ENCODE measurements at regions not wholly inside any gene's neighbourhood (a gene's known extent, or its start where the extent isn't known, plus 50 kb on each side); places are given as distances from the start of the nearest gene placed in this dataset.
A peak's percentile ranks its signal among the peaks of the same experiment; 100 is the strongest.

DNA sequence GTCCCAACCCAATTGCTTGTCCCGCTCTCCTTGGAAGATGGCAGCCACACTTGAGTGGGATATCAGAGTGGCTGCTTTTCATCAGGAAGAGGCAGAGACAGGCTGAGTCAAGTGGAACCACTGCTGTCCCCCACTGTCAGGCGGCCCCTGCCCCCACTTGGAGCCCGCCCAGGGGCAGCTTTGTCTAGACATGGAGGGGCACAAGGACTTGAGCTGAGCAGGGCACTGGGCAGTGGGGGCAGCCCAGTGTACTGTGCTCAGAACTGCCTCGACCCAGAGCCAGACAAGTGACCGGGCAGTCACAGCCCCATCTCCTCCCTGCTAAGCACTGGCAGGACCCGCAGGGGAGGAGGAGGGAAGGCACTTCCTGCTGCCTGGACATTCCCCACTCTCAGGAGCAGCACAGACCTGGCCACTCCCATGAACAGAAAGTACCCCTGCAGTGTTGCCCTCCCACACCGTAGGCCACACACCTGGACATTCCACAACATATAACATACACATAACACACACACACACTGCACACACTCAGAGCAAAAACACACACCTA lies 91.0 kb downstream of the MRPL36 start:
- H3K27ac ChIP-seq (ENCODE audit: low read depth, low read length): no peak overlapping the region
- H3K27me3 ChIP-seq (ENCODE audit: control insufficient read depth, insufficient read depth, low read length): peaks cover 7% of the 10 kb centered on the region
- no peaks in the 10 kb centered on the region for H3K4me1 ChIP-seq (ENCODE audit: control insufficient read depth, insufficient read depth, low read length)
- H3K36me3 ChIP-seq (ENCODE audit: control insufficient read depth, insufficient read depth, low read length): no peaks in the 10 kb centered on the region
- WGBS (ENCODE audit: insufficient coverage): 66% methylated on average over 7 of the region's 7 CpGs
- H3K9me3 ChIP-seq (ENCODE audit: control insufficient read depth, insufficient read depth, low read length): no peaks in the 10 kb centered on the region
- no peak for DNase-seq (ENCODE audit: low read depth in 4 of 6, low spot score in 6 of 6)
- H3K4me3 ChIP-seq (ENCODE audit: low read depth, low read length): no peak overlapping the region

DNA sequence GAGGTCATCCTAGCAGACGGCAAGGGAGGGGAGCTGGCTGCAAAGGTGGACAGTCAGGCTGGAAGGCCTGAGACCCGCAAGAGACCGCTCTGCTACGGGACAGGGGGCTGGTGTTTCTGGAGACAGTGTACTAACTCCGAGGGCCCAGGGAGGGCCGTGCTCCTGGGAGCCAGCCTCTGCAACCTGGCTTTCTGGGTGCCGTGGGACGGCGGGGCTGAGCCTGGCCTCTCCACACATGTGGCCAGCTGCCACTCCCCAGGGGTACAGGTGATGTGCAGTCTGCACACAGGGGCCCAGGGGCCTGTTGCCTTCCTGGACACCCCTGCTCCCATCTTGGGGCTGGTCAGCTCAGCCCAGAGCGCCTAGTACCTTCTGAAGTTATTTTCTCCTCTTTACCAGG lies 92.2 kb downstream of the MRPL36 start:
- Histone ChIP-seq H3K27ac (ENCODE audit: low read depth, low read length) (no peak overlapping the region), H3K27me3 (ENCODE audit: control insufficient read depth, insufficient read depth, low read length) (peaks cover 9% of the 10 kb centered on the region), H3K9me3 (ENCODE audit: control insufficient read depth, insufficient read depth, low read length) (no peaks in the 10 kb centered on the region), H3K36me3 (ENCODE audit: control insufficient read depth, insufficient read depth, low read length) (no peaks in the 10 kb centered on the region), H3K4me1 (ENCODE audit: control insufficient read depth, insufficient read depth, low read length) (no peaks in the 10 kb centered on the region), H3K4me3 (ENCODE audit: low read depth, low read length) (no peak overlapping the region)
- WGBS (ENCODE audit: insufficient coverage): 84% methylated on average over 9 of the region's 10 CpGs
- DNase-seq (ENCODE audit: low read depth in 4 of 6, low spot score in 6 of 6): no peak

DNA sequence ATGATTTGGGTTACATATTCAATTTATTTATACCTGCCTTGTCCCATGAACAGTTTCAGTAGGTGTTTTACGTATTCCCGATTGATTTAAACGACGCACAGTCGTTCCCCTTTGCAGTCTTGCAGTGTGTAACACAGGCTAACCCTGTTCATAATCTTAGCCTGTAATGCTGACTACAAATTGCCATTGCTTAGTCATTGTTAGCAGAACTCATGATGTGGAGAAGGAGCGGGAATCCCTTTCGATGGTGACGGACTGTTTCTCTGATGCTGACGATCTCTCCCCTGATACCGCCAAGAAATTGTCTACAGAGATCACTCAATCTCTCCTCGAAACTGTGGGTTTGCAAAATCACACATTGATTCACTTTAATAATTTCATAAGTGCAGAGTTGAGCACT lies 93.2 kb downstream of the MRPL36 start:
- DNase-seq (ENCODE audit: low read depth in 4 of 6, low spot score in 6 of 6): no peak
- Histone ChIP-seq H3K4me3 (ENCODE audit: low read depth, low read length) (no peak overlapping the region), H3K27ac (ENCODE audit: low read depth, low read length) (no peak overlapping the region), H3K36me3 (ENCODE audit: control insufficient read depth, insufficient read depth, low read length) (no peaks in the 10 kb centered on the region), H3K9me3 (ENCODE audit: control insufficient read depth, insufficient read depth, low read length) (no peaks in the 10 kb centered on the region), H3K4me1 (ENCODE audit: control insufficient read depth, insufficient read depth, low read length) (peaks cover under 1% of the 10 kb centered on the region), H3K27me3 (ENCODE audit: control insufficient read depth, insufficient read depth, low read length) (peaks cover 13% of the 10 kb centered on the region)
- WGBS (ENCODE audit: insufficient coverage): no CpG with 5 or more reads among the region's 11 CpGs

- 94% methylated on average over 16 of the region's 17 CpGs for WGBS (ENCODE audit: insufficient coverage)
- Histone ChIP-seq H3K9me3 (ENCODE audit: control insufficient read depth, insufficient read depth, low read length) (no peaks in the 10 kb centered on the region), H3K36me3 (ENCODE audit: control insufficient read depth, insufficient read depth, low read length) (no peaks in the 10 kb centered on the region), H3K4me3 (ENCODE audit: low read depth, low read length) (no peak overlapping the region), H3K27me3 (ENCODE audit: control insufficient read depth, insufficient read depth, low read length) (peaks cover 13% of the 10 kb centered on the region), H3K4me1 (ENCODE audit: control insufficient read depth, insufficient read depth, low read length) (peaks cover 4% of the 10 kb centered on the region), H3K27ac (ENCODE audit: low read depth, low read length) (no peak overlapping the region)
- DNase-seq (ENCODE audit: low read depth in 4 of 6, low spot score in 6 of 6): no peak
Measured at GRCh38 chr5:1706021-1706420, 93.6 kb downstream of the MRPL36 start.

GRCh38 chr5:1704676-1705075 lies 95.0 kb downstream of the MRPL36 start:
- 66% methylated on average over 7 of the region's 7 CpGs for WGBS (ENCODE audit: insufficient coverage)
- peaks cover 4% of the 10 kb centered on the region for H3K4me1 ChIP-seq (ENCODE audit: control insufficient read depth, insufficient read depth, low read length)
- no peaks in the 10 kb centered on the region for H3K9me3 ChIP-seq (ENCODE audit: control insufficient read depth, insufficient read depth, low read length)
- no peaks in the 10 kb centered on the region for H3K36me3 ChIP-seq (ENCODE audit: control insufficient read depth, insufficient read depth, low read length)
- no peak overlapping the region for H3K4me3 ChIP-seq (ENCODE audit: low read depth, low read length)
- H3K27ac ChIP-seq (ENCODE audit: low read depth, low read length): no peak overlapping the region
- H3K27me3 ChIP-seq (ENCODE audit: control insufficient read depth, insufficient read depth, low read length): peaks cover 13% of the 10 kb centered on the region
- DNase-seq (ENCODE audit: low read depth in 4 of 6, low spot score in 6 of 6): no peak

DNA sequence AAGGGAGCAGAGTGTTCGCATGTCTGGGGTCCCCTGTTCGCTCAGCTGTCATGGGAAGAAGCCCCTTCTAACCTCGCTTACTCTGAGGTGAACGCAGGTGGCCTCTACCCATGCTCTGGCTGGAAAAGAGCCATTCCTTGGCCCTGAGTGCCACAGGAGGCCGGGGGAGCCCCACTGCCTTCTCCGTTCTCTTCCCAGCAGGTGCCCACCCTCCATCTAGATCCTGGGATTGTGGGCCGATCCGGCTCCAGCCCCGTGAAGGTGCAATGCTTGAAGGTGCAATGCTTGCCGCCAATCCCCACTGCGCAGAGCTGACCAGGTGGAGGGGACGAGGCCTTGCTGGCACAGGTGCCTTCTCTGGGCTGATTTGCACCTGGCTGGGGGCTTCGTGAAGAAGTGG lies 95.4 kb downstream of the MRPL36 start:
- no peaks in the 10 kb centered on the region for H3K9me3 ChIP-seq (ENCODE audit: control insufficient read depth, insufficient read depth, low read length)
- H3K4me3 ChIP-seq (ENCODE audit: low read depth, low read length): no peak overlapping the region
- H3K36me3 ChIP-seq (ENCODE audit: control insufficient read depth, insufficient read depth, low read length): no peaks in the 10 kb centered on the region
- peaks cover 4% of the 10 kb centered on the region for H3K4me1 ChIP-seq (ENCODE audit: control insufficient read depth, insufficient read depth, low read length)
- no peak for DNase-seq (ENCODE audit: low read depth in 4 of 6, low spot score in 6 of 6)
- peaks cover 11% of the 10 kb centered on the region for H3K27me3 ChIP-seq (ENCODE audit: control insufficient read depth, insufficient read depth, low read length)
- H3K27ac ChIP-seq (ENCODE audit: low read depth, low read length): no peak overlapping the region
- WGBS (ENCODE audit: insufficient coverage): 91% methylated on average over 13 of the region's 13 CpGs

DNA sequence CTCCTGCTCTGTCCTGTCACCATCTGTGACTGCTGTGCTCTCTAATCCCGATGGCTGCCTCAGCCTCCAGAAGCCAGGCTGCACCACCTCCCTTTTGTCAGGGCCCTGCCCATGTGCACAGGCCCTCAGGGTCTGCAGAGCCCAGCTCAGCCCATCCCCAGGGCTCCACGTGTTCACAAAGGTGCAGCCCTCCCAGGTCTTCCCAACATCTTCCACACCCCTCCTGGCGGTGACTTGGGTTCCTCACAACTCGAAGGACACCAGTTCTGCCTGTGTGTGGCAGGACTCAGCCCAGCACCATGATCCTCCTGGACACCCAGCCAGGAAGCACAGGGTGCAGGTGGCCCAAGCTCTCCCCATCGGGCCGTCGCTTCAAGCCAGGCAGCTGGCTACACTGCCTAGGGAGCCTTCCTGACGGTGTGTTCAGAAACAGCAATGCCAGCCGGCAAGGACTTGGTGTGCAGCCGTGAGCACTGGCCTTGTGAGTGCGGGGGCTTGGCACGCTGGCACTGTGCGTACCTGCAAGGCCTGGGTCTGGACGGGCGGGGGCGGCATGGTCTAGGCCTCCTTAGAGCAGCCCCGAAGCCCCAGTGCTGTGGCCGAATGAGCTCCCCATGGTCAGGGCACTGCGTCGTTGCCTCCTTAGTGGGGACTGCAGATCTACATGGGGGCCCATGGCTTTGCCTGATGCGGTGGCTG lies 96.1 kb downstream of the MRPL36 start:
- H3K27me3 ChIP-seq (ENCODE audit: control insufficient read depth, insufficient read depth, low read length): peaks cover 9% of the 10 kb centered on the region
- no peak overlapping the region for H3K4me3 ChIP-seq (ENCODE audit: low read depth, low read length)
- 88% methylated on average over 20 of the region's 21 CpGs for WGBS (ENCODE audit: insufficient coverage)
- H3K4me1 ChIP-seq (ENCODE audit: control insufficient read depth, insufficient read depth, low read length): peaks cover 4% of the 10 kb centered on the region
- DNase-seq (ENCODE audit: low read depth in 4 of 6, low spot score in 6 of 6): no peak
- no peak overlapping the region for H3K27ac ChIP-seq (ENCODE audit: low read depth, low read length)
- no peaks in the 10 kb centered on the region for H3K9me3 ChIP-seq (ENCODE audit: control insufficient read depth, insufficient read depth, low read length)
- no peaks in the 10 kb centered on the region for H3K36me3 ChIP-seq (ENCODE audit: control insufficient read depth, insufficient read depth, low read length)

DNA sequence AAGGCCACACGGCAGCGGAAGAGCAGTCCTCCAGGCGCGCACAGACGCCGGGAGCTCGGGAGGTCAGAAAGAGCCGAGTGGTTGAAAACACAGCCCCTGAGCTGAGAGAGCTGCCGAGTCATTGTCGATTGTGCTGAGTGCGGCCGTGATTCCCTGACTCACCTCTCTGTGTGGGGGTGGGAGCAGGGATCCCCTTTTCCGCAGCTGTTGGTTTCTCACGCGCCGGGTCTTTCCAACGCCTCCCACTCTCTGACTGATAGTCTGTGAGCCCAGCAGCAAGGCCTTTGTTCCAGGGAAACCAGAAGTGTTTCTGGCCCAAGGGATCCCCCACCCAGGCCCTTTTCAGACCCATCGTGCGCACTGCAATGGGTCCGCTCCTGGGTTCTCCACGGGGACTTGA lies 97.3 kb downstream of the MRPL36 start:
- peaks cover 9% of the 10 kb centered on the region for H3K27me3 ChIP-seq (ENCODE audit: control insufficient read depth, insufficient read depth, low read length)
- DNase-seq (ENCODE audit: low read depth in 4 of 6, low spot score in 6 of 6): peak in 1 of 6 donors; percentile 7
- 72% methylated on average over 18 of the region's 21 CpGs for WGBS (ENCODE audit: insufficient coverage)
- no peaks in the 10 kb centered on the region for H3K9me3 ChIP-seq (ENCODE audit: control insufficient read depth, insufficient read depth, low read length)
- peaks cover 4% of the 10 kb centered on the region for H3K4me1 ChIP-seq (ENCODE audit: control insufficient read depth, insufficient read depth, low read length)
- no peak overlapping the region for H3K27ac ChIP-seq (ENCODE audit: low read depth, low read length)
- H3K4me3 ChIP-seq (ENCODE audit: low read depth, low read length): no peak overlapping the region
- H3K36me3 ChIP-seq (ENCODE audit: control insufficient read depth, insufficient read depth, low read length): no peaks in the 10 kb centered on the region

GRCh38 chr5:1701884-1702283 lies 97.8 kb downstream of the MRPL36 start:
- Histone ChIP-seq H3K36me3 (ENCODE audit: control insufficient read depth, insufficient read depth, low read length) (no peaks in the 10 kb centered on the region), H3K27me3 (ENCODE audit: control insufficient read depth, insufficient read depth, low read length) (peaks cover 9% of the 10 kb centered on the region), H3K4me1 (ENCODE audit: control insufficient read depth, insufficient read depth, low read length) (peaks cover 4% of the 10 kb centered on the region), H3K9me3 (ENCODE audit: control insufficient read depth, insufficient read depth, low read length) (no peaks in the 10 kb centered on the region), H3K27ac (ENCODE audit: low read depth, low read length) (no peak overlapping the region), H3K4me3 (ENCODE audit: low read depth, low read length) (no peak overlapping the region)
- 71% methylated on average over 22 of the region's 22 CpGs for WGBS (ENCODE audit: insufficient coverage)
- peak in 1 of 6 donors; percentile 9 for DNase-seq (ENCODE audit: low read depth in 4 of 6, low spot score in 6 of 6)

DNA sequence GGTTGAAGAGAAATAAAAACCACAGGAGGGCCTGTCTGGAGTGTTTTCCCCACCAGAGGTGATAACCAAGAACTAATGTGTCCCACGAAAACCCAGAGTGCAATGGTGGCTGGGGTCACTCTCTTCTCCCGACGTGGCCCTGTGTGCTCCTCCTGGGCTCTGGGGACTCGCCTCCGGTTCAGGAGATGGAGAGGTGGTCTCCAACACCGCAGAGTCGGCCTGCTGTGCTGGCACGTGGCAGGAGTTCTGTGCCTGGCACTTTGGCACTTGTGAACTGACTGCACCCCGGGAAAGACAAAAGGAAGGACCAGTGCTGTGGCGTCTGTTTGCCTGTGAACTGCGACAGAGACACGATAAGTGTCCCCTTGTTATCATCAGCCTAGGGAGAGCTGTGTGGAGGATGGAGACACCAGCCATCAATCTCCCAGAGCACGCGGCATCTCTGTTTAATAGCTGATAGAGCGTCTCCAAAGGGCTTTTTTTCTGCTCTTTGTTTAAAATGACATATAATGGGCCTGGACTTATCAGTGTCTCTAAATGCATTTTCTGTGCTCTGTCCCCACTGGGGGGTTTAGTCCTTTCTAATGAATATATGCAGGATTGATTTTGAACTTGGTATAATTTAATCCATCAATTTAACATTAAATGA lies 98.3 kb downstream of the MRPL36 start:
- DNase-seq (ENCODE audit: low read depth in 4 of 6, low spot score in 6 of 6): peak in 1 of 6 donors; percentile 54
- no peak overlapping the region for H3K4me3 ChIP-seq (ENCODE audit: low read depth, low read length)
- 48% methylated on average over 14 of the region's 15 CpGs for WGBS (ENCODE audit: insufficient coverage)
- no peaks in the 10 kb centered on the region for H3K36me3 ChIP-seq (ENCODE audit: control insufficient read depth, insufficient read depth, low read length)
- peaks cover 4% of the 10 kb centered on the region for H3K4me1 ChIP-seq (ENCODE audit: control insufficient read depth, insufficient read depth, low read length)
- no peaks in the 10 kb centered on the region for H3K9me3 ChIP-seq (ENCODE audit: control insufficient read depth, insufficient read depth, low read length)
- H3K27me3 ChIP-seq (ENCODE audit: control insufficient read depth, insufficient read depth, low read length): peaks cover 9% of the 10 kb centered on the region
- no peak overlapping the region for H3K27ac ChIP-seq (ENCODE audit: low read depth, low read length)
